GM08714 (cell line): ENCODE measurements at regions not wholly inside any gene's neighbourhood (a gene's known extent, or its start where the extent isn't known, plus 50 kb on each side); places are given as distances from the start of the nearest gene placed in this dataset.
"Not testable (repeated sequence)": the region's sequence is repeated elsewhere in the genome, so short reads cannot be mapped to it uniquely, and the experiment has no call there.

Source experiments
- H3K4me3 ChIP-seq: fragments of 200-500 bp; sonication (Bioruptor generic); 2 replicates; pipeline ENCODE4 v1.5.1; 2014; ENCODE audit warnings: mild to moderate bottlenecking, low read length, inconsistent platforms
- ZNF274 ChIP-seq: IDR thresholded peaks from 2 replicates; pipeline ENCODE4 v1.6.1; 2012; ENCODE audit warnings: mild to moderate bottlenecking, low read depth, low read length

DNA sequence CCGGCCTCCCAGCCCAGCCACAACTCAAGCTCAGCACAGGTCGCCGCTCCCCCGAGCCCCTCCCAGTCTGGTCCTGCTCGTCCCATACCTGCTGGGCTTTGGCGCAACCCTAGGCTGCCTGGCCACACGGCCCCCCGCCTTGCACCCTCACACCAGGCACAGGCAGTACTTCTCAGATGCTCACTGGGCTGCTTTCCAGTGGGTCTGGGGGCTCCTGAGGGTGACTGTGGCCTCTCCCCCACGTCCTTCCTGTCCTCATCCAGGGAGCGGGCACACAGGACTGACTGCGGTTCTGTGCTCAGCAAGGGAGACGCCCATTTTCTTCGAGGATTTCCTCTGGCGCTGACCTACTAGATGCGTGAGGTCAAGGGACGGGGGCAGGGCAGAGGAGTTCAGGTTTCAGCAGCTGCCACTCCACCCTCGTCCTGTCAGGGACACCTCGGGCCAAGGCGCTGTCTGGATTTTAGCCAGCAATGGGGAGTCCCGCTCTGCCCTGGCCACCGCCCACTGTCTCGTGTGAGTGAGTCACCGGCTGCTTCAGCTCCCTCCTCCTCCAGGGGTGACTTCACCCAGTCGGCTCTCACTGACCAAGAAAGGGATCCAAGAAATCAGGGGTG lies 115.8 kb downstream of the NPIPB11 start:
- no peak overlapping the region for H3K4me3 ChIP-seq
- no peak for TF ChIP-seq ZNF274

DNA sequence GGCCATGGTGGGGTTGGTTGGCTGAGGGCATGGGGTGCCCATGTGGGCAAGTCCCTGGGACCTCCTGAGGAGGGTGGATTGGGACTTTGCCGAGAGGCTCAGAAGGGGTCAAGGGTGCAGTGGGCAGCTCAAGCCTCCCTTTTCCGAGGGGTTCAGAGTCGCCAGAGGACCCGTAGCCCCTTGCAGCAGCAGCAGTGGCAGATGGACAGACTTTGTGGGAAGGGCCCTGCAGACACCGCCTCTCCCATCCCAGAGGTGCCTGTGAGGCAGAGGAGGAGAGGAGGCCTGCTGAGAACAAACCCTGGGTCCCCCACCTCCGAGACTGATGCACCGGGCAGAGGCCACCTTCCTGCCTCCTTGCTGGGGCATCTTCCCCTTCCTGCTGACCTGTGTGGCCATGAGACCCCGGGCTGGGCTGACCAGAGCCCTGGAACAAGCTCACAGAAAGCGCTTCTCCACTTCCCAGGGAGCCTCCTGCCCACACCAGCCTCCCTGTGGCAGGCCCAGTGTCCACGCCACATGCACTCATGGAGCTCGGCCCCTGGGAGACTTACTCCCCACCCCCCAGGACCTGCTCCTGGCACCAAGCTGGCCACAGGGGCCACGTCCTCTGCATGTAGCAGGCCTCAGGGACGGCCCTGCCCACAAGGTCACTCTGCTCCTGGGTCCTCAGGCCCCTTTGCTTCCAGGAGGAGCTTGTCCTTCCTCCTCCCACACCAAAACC lies 116.8 kb downstream of the NPIPB11 start:
- not testable (repeated sequence) for H3K4me3 ChIP-seq

DNA sequence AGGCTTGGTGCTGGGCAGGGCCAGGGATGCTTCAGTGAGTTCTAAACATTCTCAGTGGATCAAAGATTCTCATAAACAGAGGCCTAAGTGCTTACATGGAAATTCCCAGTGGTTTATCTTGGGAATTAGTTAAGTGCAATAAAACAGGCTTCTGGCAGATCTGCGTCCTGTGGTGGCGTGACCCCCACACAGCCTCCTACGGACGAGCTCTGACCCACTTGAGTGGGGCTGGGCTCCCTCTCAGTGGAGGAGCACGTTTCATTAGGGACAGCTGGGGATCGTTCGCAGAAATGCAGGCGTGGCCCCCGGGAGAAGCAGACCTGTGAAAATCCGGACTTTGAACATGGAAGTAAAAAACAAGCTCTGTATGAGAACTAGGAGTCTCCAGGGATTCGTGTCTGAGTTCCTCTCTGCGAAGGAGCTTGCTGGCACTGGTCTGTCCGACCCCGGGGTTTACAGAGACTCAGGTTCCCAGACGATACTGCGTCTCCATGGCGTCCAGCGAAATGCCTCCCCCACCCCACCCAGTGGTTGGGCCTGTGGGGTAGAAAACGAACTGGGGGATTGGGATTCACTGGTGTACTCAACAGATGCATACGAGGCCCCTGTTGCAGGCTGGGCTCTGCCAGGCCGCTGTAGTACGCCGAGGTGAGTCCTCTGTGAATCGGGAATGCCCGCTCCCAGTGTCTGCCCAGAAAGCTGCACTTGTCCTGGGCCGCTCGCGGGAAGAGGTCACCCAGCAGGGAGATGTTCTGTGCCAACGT lies 117.6 kb downstream of the NPIPB11 start:
- not testable (repeated sequence) for H3K4me3 ChIP-seq

DNA sequence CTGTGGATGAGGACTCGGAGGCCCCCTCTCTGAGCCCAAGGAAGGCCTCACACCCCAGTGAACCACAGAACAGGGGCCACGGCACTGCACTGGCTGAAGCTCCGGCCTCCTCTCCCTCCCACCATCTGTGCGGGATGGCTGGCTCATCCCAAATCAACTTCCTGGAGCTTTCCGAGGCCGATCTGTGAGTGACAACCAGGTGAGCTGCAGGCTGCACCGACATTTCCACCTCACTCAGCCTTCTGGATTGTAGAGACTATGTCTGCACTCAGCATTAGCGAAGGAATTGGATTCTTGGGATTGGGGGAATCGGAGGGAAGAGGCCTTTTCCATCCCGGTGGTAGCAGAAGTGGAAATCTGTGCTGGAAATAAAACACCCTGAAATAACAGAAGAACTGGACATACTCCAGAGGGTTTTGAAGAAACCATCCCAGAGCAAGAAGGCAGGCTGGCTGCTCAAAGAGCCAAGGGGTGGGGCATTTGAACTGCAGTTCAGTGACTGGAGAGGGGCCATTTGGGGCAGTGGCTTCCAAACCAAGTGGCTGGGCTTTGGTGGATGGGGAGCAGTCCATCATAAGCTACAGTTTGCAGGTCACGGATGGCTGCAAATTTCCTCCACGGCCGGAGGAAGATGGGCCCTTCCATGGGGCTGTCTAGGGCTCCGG lies 118.5 kb downstream of the NPIPB11 start:
- not testable (repeated sequence) for H3K4me3 ChIP-seq

DNA sequence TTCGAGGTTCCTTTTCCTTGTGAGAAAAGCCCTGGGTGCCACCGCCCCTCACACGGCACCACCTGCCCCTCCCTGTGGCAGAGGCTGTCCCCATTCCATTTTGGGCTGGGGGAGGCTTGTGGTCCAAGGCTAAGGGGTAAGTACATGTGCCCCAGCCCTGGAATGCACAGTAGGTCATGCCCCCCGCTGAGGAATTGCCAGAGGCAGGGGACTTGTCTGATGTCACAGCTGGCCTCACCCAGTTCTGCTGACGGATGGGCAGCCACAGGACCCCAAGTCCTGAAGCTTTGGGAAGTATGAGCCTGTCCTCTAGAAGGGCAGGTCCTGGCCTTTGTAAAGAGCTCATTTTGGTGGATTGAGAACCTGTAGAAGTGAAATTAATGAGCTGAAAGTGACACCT lies 119.3 kb downstream of the NPIPB11 start:
- not testable (repeated sequence) for H3K4me3 ChIP-seq

DNA sequence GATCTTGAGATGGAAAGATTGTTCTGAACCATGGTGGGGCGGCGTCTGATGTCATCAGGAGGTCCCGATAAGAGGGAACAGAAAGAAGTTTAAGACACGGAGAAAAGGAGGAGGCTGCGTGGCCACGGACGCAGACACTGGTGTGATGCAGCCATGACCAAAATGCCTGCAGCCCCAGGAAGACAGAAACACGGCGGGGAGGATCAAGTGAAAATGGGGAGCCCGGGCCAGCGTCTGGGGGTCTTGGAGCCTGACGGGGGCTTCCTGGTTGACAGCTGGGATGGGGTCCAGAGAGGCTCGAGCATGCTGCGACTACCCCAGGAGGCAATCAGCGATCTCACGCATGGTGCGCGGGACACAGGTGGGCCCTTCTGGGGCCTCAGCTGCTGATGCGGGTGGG lies 119.7 kb downstream of the NPIPB11 start:
- H3K4me3 ChIP-seq: not testable (repeated sequence)

DNA sequence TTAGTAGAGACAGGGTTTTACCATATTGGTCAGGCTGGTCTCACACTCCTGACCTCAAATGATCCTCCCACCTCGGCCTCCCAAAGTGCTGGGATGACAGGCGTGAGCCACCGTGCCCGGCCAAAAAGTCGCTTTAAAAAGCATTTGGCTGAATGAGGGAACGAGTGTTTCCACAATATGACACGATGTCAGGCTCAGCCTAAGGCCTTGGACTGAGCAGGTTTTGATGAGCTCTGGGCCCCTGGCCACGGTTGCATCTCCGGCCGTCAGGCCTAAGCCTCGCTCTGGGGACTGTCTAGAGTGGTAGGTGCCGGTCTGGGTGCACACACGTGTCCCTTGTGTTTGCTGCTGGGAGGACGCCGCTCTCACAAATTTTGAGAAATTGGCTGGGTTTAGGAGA lies 120.3 kb downstream of the NPIPB11 start:
- H3K4me3 ChIP-seq: not testable (repeated sequence)

DNA sequence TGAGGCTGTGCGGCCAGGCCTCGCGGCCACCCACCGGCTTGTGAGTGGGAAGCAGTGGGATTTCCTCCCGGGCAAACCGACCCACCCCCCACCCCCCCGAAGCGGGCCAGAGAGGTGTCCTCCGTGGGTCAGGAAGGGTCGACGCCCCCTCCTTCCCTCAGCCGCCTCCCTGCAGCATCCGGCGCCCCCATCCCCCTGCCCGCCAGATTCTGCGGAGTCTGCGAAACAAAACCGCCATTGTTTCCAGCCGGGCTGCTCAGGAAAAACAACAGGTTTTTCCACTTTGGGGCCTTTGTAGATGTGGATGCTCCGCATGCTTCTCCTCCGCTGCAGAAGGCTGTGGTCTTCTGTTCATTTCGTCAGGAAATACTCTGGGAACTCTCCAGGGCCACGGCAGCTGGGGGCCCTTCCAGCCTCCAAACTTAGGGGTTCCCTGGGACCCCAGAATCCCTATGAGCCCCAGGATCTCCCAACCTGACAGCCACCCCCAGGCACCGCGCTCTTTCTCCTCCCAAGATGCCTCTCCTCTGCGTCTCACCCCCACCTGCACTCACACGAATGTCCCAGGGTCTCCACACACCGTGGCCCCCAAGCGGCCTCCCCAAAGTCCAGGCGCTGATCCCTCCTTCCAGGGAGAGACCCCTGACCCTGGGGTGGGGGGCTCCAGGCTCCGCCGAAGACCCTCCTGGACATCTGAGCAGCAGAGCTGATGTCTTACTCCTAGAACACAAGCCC lies 121.2 kb downstream of the NPIPB11 start:
- not testable (repeated sequence) for H3K4me3 ChIP-seq

DNA sequence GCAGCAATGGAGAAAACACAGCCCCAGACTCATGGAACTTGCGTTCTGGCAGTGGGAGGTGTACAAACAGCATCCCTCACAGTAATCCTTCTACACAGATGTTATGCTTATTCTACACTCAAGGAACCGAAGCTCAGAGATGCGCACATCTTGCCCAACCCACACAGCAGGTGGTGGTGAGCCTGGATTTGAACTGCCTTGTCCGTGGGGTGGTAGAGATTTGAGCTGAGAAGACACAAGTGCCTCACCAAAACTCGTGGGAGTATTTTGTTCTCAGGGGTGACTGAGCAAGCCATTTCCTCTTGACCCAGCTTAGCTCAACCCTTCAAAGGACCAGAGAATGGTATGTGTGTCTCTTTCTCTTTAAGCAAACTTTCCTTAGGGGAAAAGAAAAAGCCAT lies 121.8 kb downstream of the NPIPB11 start:
- H3K4me3 ChIP-seq: not testable (repeated sequence)

DNA sequence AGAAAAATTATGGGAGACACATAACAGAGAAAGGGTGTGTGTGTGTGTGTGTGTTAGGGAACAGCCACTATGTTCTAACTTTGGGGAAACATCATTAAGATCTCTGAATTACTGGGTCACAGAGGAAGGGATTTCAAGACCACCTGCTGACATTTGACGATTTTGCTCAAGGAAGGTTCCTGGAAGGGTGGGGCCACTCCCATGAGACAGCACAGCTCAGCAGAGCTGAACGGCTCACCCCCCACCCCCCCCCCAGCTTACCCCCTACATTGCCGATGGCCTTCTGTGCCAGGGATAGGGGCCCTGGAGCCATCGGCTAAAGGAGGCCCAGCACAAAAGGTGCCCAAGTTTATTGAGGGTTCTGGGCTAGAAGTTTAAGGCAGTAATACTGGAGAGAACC lies 122.4 kb downstream of the NPIPB11 start:
- not testable (repeated sequence) for H3K4me3 ChIP-seq

DNA sequence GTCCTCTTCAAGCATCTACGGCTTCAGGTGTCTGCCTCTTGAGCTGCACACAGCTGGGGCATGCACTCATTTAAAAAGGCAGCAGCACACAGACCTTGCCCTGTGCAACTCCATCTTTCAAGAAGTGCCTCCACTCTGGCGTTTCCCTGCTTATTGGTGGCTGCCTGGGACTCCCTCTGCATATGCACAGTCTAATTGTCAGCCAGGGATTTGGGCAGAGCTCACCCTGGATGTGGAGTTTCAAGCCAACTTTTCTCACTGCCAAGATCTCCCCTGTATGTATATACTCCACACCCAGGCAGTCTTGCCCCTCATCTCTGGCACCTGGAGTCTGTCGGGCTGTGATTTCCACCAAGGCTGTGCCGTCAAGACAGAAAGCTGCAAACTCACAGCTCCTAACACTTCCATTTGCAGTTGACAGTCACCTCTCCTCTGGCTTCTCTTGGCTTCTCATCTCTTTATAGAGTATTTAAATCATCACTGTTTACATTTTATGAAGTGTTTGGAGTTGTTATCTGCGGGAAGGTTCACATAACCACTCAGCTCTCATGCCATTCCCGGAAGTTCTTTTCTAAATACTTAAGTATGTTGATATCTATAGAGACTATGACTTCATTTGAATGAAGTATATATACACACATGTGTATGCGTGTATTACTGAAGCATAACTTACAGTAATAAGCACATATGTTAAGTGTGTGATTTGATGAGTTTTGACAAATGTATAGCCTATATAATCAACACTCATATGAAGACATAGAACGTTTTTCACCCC lies 128.2 kb downstream of the NPIPB11 start:
- H3K4me3 ChIP-seq: not testable (repeated sequence)

DNA sequence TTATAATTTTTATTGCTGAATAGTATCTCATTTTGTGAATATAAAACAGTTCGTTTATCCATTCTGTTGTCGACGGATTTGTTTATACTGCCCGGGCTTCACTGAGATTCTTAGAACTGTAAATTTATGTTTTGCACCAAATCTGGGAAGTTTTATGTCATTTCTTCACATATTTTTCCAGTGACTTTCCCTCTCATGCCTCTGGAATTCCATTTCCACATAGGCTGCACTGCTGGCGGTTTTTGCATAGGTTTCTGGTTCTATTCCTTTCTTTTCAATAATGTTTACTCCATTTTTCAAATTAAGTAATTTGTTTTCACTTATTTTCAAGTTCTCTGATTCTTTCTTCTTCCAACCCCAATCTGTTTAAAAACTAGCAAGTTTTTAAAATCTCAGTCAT lies 130.1 kb downstream of the NPIPB11 start:
- not testable (repeated sequence) for H3K4me3 ChIP-seq

DNA sequence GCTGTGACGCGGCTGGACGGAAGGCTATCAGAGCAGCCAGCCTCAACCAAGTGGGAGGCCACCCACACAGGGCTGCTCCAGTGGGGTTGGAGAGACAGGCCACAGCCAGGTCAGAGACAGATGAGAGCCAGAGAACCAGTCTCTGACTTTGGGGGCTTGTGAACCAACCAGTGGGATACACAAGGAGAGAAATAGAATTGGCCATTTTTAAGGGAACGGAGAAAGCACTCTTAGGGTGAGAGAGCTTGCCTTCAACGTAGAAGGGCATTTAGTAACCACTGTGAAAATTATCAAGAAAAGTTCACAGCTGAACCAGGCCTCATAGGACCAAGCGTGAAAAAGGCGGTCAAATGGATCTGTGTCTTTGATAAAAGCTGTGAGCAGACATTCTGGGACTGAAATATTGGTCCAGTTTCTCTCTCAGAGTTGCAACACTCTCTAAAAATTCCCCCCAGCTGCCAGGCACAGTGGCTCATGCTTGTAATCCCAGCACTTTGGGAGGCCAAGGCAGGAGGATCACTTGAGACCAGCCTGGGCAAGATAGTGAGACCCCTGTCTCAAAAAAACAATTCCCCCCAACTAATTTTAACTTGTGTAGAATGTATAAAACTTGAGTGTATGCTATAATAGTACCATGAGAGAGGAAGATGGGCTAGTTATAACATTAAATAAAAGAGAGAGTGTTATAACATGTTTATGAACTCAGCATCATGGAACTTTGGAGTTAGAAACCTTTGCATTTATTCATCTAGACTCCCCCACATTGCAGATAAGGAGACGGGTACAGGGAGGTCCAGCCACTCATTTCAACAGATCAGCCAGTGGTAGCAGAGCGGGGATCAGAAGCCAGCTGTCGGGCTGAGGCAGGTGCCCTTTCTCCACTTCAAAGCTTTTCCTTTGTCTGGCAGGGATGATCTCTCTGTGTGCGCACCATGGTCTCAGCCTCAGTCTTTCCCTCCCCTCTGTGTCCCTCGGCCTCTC lies 132.2 kb downstream of the NPIPB11 start:
- not testable (repeated sequence) for H3K4me3 ChIP-seq

DNA sequence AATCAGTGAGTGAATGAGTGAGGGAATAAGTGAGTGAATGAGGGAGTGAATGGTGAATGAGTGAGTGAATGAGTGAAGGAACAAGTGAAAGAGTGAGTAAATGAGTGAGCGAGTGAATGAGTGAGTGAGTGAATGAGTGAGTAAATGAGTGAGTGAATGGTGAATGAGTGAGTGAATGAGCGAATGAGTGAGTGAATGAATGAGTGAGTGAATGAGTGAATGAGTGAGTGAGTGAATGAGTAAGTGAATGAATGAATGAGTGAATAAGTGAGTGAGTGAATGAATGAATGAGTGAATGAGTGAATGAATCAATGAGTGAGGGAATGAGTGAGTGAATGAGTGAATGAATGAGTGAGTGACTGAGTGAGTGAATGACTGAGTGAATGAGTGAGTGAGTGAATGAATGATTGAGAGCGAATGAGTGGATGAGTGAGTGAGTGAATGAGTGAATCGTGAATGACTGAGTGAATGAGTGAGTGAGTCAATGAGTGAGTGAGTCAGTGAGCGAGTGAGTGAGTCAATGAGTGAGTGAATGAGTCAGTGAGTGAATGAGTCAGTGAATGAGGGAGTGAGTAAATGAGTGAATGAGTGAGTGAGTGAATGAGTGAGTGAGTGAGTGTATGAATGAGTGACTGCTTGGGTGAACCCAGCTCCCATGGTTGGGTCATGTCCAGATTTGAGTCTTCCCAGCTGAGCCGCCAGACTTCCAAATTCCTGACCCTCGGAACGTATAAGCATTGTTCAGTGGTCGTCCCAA lies 133.0 kb downstream of the NPIPB11 start:
- not testable (repeated sequence) for H3K4me3 ChIP-seq

DNA sequence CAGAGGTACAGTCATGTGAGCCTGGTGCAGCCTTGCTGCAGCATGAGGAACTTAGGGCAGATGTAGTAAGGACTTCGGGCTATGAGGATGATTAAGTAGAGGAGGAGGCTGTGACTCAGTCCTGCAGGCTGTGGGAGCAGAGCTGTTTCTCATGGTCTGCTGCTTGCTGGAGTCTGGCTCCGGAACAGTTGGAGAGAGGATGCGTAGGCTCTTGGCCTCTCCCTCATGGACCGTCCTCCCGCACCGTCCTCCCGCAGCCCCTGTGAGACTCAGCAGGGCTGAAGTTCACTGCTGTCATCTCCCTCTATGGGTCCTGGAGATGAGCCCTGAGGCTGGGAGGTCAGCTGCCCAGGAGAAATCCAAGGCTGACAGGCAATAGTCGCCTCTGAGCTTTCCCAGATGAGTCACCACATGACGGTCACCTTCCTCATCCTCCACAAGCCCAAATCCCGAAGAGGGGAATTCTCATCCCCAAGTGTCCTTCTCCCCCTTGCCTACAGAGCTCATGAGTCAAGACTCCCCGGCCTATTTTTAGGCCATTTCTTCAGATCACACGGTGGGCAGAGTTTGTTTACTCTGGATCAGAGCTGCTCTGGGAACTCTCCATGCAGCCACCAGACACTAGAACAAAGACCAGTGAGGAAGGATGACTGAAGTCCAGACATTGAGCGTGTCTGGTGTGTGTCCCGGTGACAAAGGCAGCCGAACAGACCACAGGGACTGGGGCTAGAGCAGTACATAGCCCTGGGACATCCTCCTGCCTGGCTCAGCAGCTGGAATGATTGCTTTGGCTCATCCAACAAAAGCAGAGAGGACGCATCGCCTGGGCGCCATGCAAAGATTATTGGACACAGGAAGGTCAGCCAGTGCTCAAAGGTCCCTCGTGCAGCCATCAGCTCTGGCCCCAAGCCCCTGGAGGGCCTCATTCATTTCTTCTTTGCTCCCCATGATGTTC lies 134.5 kb downstream of the NPIPB11 start:
- H3K4me3 ChIP-seq: not testable (repeated sequence)

DNA sequence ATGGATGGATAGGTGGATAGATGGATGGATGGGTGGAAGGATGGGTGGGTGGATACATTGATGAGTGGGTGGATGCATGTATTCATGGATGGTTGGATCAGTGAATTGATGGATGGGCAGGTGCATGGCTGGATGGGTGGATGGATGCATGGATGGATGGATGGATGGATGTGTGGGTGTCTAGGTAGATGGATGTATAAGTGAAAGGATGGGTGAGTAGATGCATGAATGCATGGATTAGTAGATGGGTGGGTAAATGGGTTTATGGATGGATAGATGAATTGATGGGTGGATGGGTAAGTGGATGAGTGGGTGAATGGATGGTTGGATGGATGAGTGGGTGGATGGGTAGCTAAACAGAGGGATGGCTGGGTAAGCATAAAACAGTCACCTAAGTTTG lies 135.6 kb downstream of the NPIPB11 start:
- not testable (repeated sequence) for H3K4me3 ChIP-seq

DNA sequence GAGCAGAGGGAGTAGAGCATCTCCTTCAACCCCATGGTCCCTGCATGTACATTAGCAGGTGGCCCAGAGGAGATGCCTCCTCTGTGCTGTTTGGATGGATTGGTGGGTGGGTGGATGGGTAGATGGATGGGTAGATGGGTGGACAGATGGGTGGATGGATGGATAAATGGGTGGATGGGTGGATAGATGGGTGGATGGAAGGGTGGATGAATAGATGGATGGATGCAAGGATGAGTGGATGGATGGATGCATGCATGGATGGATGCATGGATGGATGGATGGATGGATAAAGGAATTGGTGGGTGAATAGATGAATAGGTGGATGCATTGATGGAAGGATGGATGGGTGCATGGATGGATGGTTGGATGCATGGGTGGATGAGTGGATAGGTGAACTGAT lies 136.5 kb downstream of the NPIPB11 start:
- H3K4me3 ChIP-seq: not testable (repeated sequence)
